NCI-H146 (cell line): ENCODE measurements at regions not wholly inside any gene's neighbourhood (a gene's known extent, or its start where the extent isn't known, plus 50 kb on each side); places are given as distances from the start of the nearest gene placed in this dataset.

Source experiments
- DNase-seq: peaks from one replicate; lab custom pipeline; 2025; lab: John Stamatoyannopoulos, UW

- DNase-seq = no peak
Measured at GRCh38 chr12:77299001-77299400, 233.6 kb upstream of the E2F7 start.

- no peak for DNase-seq
Measured at GRCh38 chr12:77294016-77294415, 228.6 kb upstream of the E2F7 start.

DNA sequence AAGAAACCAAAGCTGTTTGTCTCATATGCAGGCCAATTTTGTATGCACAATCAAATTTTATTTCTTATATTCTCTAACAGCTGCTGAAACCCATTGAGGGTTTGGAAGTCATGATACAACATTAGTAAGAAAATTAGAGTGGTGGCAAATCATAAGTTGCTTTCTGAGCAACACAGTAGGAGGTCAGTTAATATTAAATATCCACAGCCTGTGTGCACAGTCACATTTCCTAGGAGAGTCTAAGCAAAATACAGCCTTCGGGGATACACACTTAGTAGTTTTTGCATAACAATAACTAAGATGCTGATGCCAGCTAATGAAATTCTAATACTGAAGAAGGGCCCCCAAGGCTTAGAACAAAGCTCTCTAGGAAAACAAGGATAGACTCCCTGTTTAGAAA is 209.6 kb upstream of the E2F7 start:
- DNase-seq = no peak

- no peak for DNase-seq
Measured at GRCh38 chr12:77273898-77274297, 208.5 kb upstream of the E2F7 start.

DNA sequence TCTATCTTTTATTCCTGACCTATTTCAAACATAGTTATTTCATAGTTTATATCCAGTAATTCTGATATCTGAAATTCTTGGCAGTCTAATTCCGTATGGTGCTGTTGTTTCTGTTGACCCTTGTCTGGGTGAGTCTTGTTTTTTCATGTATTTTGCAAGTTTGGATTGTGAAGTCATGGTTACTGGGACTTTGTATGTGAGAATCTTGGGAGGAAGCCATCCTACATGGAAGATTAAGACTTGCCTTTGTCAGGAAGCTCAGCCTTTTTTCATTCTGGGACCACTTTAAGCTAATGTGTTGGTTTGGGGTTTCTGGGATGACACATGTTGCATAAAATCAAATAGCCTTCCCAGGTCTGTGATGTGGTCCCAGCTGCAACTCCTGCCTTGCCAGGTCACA is 191.6 kb upstream of the E2F7 start:
- no peak for DNase-seq

GRCh38 chr12:77253321-77253720 is 188.0 kb upstream of the E2F7 start:
- no peak for DNase-seq

DNA sequence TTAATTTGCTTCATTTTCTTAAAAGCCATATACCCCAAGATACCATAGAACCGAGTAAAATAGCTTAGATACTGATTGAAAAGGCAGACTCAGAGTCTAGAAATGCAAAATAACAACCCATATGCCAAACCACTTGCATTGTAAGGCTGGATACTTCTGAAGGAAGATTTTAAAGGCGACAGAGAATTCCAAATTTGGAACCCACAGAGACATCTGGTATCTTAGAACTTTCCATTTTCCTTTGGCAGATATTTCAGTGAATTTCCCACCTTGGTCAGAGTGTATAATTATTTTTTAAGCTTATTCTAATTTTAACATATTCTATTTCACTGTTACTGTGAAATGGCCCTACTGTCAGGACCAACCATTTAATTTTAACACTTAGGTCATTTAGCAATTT is 186.4 kb upstream of the E2F7 start:
- no peak for DNase-seq

DNA sequence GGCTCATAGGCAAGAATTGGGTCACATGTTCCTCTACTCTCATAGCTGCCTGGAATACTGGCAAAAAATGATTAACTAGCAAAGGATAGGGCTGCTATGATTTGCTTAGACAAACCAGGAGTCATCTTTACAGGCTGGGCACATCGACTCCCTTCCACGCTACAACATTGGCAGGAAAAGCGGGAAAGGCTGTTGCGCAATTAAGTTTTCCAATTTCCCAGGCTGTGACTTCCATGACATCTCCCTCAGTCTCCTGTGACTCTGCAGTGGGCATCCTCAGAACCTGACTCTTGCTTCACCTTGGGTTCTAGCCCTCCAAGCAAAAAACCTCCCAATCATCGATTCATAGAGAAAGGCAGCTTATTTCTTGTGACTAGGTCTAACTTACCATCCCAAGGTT is 184.5 kb upstream of the E2F7 start:
- no peak for DNase-seq

DNA sequence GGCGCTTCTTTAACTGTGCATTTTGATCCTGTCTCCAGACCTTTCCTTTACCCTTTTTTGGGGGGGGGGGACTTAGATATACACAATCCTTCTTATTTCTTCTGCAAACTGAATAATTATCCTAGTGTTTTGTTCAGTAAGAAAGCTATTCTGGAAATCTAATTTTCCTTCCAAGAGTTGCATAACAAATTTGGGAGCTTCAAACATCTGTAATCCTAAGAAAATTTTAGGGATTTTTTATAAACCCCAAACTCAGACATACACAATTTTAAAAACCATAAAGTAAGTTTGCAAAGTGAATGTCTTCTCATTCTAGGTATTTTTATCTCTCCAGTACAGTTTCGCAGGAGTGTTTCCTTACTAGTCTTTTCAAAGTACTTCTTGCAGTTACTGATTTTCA is 182.7 kb upstream of the E2F7 start:
- no peak for DNase-seq

GRCh38 chr12:77247542-77247941 is 182.2 kb upstream of the E2F7 start:
- DNase-seq = no peak

DNA sequence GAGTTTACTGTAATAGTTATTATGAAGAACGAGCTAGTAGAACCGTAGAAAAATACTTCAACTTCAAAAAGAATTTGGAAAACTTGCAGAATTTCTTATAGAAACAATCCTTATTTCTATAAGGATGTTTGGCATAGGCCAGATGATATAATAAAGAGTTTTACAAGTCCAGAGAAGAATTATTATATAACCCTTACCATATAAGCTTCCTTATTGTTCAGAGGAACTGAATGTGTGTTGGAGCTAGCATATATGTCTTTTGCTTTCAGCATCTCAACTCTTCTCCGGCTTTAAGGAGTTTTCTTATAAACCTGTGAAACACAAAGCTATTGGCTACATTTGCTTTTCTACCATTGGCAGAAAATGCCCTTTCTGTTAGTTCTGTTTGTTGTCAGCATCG is 178.0 kb upstream of the E2F7 start:
- DNase-seq = no peak

- DNase-seq = no peak
Measured at GRCh38 chr12:77239617-77240016, 174.2 kb upstream of the E2F7 start.

DNA sequence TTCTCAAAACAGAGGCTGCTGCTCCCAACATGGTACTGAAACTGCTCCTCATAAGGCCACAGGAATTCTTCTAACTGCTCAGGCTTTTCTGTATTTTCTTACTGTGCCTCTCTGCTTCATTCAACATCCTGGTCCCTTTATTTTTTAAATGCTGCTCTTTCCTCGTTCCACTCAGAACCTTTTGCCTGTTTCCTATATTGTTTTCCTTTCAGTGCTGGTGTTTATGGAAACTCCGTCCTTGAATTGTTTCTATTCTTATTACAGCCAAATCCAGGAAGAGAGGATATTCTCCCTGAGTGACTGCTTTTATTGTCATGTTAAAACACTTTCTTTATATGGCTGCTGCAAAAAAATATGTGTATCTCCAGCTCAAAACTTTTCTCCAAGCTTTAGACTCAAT is 173.0 kb upstream of the E2F7 start:
- no peak for DNase-seq

DNA sequence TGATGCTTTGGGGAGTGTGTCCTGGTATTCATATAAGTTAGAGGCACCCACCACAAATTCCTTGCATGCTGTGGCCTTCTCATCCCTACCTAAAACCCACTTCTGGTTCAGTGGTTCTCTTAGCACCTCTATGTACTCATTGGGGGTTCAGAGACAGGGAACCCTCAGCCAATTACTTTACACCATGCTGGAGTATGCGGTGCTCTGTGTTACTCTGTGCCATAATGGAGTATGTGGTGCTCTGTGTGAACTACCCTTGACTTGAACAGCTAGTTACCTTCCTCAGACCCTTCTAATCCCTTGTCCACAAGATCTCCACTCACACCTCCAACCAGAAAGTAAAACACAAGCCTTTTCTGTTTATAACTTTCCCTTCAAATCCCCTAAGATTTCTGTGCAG is 172.5 kb upstream of the E2F7 start:
- DNase-seq = no peak

- no peak for DNase-seq
Measured at GRCh38 chr12:77236066-77236465, 170.7 kb upstream of the E2F7 start.

DNA sequence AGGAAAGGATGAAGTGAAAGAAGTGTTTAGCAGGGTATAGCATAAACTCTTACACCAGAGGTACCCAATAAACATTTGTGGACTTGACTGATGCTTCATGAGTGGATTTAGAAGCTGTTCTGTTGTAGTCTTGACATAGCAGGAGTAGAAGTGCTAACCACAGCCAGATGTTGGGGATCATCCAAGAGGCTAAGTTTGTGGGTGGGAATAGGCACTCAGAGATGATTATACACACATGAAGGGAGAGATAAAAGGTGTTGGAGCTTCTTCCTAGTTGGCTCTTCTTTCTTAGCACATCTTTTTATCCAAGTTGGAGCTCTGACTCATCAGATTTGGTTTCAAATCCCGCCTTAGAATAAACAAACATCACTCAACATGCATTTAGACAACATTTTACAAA is 166.7 kb upstream of the E2F7 start:
- DNase-seq = no peak

DNA sequence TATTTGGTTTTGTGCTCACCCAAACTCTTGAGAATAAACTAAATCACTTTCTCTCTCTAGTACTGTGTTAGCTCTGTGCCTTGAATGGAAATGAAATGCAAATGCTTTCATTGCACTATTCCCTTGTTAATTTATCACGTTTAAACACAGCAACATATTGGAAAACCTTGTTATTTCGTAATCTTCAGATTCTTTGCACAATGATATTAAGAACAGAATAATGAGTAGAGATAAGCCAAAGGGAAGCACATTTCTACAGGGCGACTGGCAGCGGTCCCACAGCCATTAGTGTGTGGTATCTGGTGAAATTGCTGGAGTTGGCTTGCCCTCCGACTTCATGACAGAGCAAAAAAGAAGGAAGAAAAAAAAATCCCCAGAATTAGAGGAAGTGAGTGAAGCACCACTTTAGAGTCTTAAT is 166.1 kb upstream of the E2F7 start:
- no peak for DNase-seq

DNA sequence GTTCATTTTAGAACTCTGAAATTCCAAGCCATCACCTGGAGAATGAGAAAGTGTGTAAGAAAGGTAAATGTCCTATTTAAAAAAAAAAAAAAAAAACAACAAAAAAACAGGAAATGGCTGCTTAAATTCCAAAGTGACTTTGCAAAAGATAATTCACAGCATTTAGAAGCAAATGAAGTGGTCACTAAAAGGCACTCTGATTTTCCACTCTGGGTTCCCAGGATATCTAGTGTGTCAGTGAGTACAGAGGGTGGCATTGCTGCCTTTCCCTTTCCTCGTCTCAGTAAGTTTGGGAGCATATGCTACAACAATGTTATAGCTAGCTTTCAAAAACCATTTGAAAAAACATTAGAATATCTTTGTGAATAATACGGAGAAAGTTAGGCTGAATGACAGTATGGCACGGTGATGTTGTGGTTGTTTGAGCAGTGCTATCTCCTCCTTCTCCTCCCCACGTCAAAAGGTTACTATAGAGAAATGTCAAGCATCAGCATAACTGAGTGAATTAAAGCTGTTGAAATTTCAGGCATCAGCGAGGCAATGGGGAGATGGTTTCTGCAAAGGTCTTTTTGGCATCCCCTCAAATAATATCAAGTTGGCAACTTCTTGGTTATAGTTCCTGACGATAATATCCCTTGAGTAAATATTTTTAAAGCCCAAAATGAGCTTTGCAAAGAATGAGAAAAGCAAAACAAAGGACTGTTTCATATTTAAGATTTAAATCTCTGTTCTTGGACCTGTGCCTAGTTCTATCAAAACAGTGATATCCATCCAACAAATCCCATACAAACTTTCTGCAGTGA is 164.5 kb upstream of the E2F7 start:
- DNase-seq = no peak

DNA sequence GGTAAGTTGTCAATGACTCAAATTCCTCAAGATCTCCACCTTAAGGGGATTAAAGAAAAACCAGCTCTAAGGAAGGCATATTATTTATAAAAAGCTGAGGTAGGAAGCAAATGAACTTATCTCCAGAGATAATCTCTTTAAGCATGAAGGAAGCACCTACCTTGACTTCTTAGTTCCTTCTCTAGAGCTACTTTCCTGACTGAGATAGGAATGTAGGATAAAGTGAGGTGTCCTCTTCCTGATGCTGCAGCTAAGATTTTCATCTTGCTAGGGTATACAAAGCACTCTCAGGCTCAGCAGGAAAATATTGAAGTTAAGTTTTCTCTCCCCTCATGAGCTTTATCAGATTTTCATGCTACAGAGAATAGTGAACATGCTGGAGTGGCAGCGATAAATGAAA is 163.0 kb upstream of the E2F7 start:
- DNase-seq = no peak

- no peak for DNase-seq
Measured at GRCh38 chr12:77226368-77226767, 161.0 kb upstream of the E2F7 start.

GRCh38 chr12:77225373-77225772 is 160.0 kb upstream of the E2F7 start:
- DNase-seq = no peak

DNA sequence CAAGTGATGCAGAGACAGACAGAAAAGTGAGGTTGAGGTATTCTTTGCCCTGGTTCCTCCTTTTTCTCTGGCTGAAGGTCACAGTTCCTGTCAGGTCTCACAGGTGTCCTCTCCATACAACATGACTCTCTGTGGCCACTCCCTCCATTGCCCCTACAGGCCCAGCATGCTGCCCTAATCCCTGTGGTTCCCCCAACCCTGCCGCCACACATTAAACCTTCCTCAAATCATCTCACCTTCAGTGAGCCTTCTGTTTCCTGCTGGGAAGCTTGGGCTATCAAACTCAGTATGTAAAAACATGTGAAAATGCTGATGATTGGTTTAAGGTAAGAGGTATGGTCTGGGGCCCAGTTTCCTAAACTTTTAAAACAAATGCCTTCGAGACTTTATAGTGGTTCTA is 159.0 kb upstream of the E2F7 start:
- DNase-seq = no peak

GRCh38 chr12:77222336-77222735 is 157.0 kb upstream of the E2F7 start:
- DNase-seq = no peak

DNA sequence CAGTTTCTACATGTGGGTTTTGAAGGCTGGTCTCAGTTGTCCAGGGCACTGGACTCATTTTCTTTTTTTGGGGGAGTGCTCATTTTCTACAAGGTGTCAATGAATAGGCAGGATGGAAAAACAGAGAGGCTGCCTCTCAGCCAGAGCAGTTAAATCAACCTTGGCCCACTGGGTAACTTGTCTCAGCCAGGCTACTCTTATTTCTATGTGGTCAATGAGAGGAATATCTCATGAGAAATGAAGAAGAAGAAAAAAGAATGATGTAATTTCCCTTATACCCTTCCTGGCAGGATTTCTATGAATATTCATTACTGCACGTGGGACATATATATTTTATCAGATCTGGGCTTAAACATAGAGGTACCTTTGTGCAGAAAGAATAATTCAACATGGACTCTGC is 155.2 kb upstream of the E2F7 start:
- no peak for DNase-seq
